Uterus (tissue), 2 donors: ENCODE measurements at regions not wholly inside any gene's neighbourhood (a gene's known extent, or its start where the extent isn't known, plus 50 kb on each side); places are given as distances from the start of the nearest gene placed in this dataset.

Source experiments
- CTCF ChIP-seq, 4 experiments: fragments of 200-600 bp in 2 of 4; fragments of 450-650 bp in 2 of 4; sonication (generic) in 2 of 4; IDR thresholded peaks; one replicate each; pipeline ENCODE4 v1.5.1; 2016 to 2019; ENCODE audit warnings: antibody characterized with exemption in 4 of 4, mild to moderate bottlenecking in 2 of 4, moderate library complexity in 1 of 4
- POLR2A ChIP-seq, 2 donors: fragments of 450-650 bp; IDR thresholded peaks; one replicate each; pipeline ENCODE4 v1.6.1; 2016; ENCODE audit warnings: antibody characterized with exemption in 2 of 2, mild to moderate bottlenecking in 1 of 2, moderate library complexity in 1 of 2

GRCh38 chr2:192887337-192887736, 692.6 kb upstream of the TMEFF2 start:
- no peak for TF ChIP-seq POLR2A (IDR thresholded peaks at IDR 0.05)
- no peak for TF ChIP-seq CTCF (IDR thresholded peaks at IDR 0.05)
